Naive B cell (primary cell): ENCODE measurements at regions not wholly inside any gene's neighbourhood (a gene's known extent, or its start where the extent isn't known, plus 50 kb on each side); places are given as distances from the start of the nearest gene placed in this dataset.

Experiments
- ATAC-seq, 2 donors: fragments of 150-1000 bp; cut with Tn5 transposase; 2 replicates each; pipeline ENCODE4 v1.10.0; 2021; ENCODE audit warnings: low read depth in 2 of 2, mild to moderate bottlenecking in 2 of 2, moderate library complexity in 2 of 2
- DNase-seq: peaks from one replicate; pipeline ENCODE4 v3.0.0; 2022
- H3K27ac Mint-ChIP-seq, 6 donors: one replicate each; pipeline ENCODE4 v1.8.0; 2020 to 2022; ENCODE audit warnings: mild to moderate bottlenecking in 6 of 6, mixed read lengths in 6 of 6, moderate library complexity in 5 of 6, inconsistent platforms in 2 of 6
- H3K27me3 Mint-ChIP-seq, 3 donors: one replicate each; pipeline ENCODE4 v1.8.0; 2021 to 2022; ENCODE audit warnings: mixed read lengths in 3 of 3, mild to moderate bottlenecking in 1 of 3
- H3K36me3 Mint-ChIP-seq, 2 donors: one replicate each; pipeline ENCODE4 v1.8.0; 2020 to 2022; ENCODE audit warnings: mixed read lengths in 2 of 2, inconsistent platforms in 1 of 2, mild to moderate bottlenecking in 1 of 2
- H3K4me1 Mint-ChIP-seq, 3 donors: one replicate each; pipeline ENCODE4 v1.8.0; 2020 to 2022; ENCODE audit warnings: mixed read lengths in 3 of 3, inconsistent platforms in 1 of 3, mild to moderate bottlenecking in 1 of 3, moderate library complexity in 1 of 3
- H3K4me3 Mint-ChIP-seq, 8 donors: one replicate each; pipeline ENCODE4 v1.8.0; 2020 to 2022; ENCODE audit warnings: mild to moderate bottlenecking in 8 of 8, mixed read lengths in 8 of 8, moderate library complexity in 8 of 8, inconsistent platforms in 2 of 8
- H3K9me3 Mint-ChIP-seq, 7 donors: one replicate each; pipeline ENCODE4 v1.8.0; 2020 to 2022; ENCODE audit warnings: mixed read lengths in 7 of 7, mild to moderate bottlenecking in 5 of 7, inconsistent platforms in 2 of 7, moderate library complexity in 1 of 7

- H3K27me3 Mint-ChIP-seq: no peaks in the 10 kb centered on the region
- DNase-seq (no peak), ATAC-seq (no peak)
- no peaks in the 10 kb centered on the region for H3K4me1 Mint-ChIP-seq
- H3K4me3 Mint-ChIP-seq: no peak overlapping the region
- peaks cover 0 to 10% (median 6%) of the 10 kb centered on the region in 7 donors for H3K9me3 Mint-ChIP-seq
- H3K36me3 Mint-ChIP-seq: no peaks in the 10 kb centered on the region
- H3K27ac Mint-ChIP-seq: no peak overlapping the region
Measured at GRCh38 chr12:126602612-126603011, 1537.4 kb downstream of the AACS start.

- Mint-ChIP-seq H3K36me3 (no peaks in the 10 kb centered on the region), H3K27me3 (no peaks in the 10 kb centered on the region), H3K4me3 (no peak overlapping the region), H3K27ac (no peak overlapping the region), H3K9me3 (peaks cover 0 to 9% (median 6%) of the 10 kb centered on the region in 7 donors), H3K4me1 (no peaks in the 10 kb centered on the region)
- no peak for ATAC-seq
- DNase-seq: no peak
Measured at GRCh38 chr12:126607157-126607556, 1541.9 kb downstream of the AACS start.

- H3K36me3 Mint-ChIP-seq: no peaks in the 10 kb centered on the region
- ATAC-seq: no peak
- no peak overlapping the region for H3K27ac Mint-ChIP-seq
- H3K4me3 Mint-ChIP-seq: peak overlapping the region in 1 of 8 donors; percentile 54
- peaks cover 0 to 15% (median 8%) of the 10 kb centered on the region in 7 donors for H3K9me3 Mint-ChIP-seq
- H3K27me3 Mint-ChIP-seq: no peaks in the 10 kb centered on the region
- H3K4me1 Mint-ChIP-seq: no peaks in the 10 kb centered on the region
- DNase-seq: no peak
Measured at GRCh38 chr12:126607867-126608266, 1542.6 kb downstream of the AACS start.

- ATAC-seq (no peak), DNase-seq (no peak)
- H3K4me3 Mint-ChIP-seq: no peak overlapping the region
- peaks cover 4 to 20% (median 14%) of the 10 kb centered on the region in 7 donors for H3K9me3 Mint-ChIP-seq
- no peaks in the 10 kb centered on the region for H3K36me3 Mint-ChIP-seq
- H3K4me1 Mint-ChIP-seq: no peaks in the 10 kb centered on the region
- no peak overlapping the region for H3K27ac Mint-ChIP-seq
- H3K27me3 Mint-ChIP-seq: no peaks in the 10 kb centered on the region
Measured at GRCh38 chr12:126608607-126609175, 1543.5 kb downstream of the AACS start.

- no peak for ATAC-seq
- Mint-ChIP-seq H3K4me3 (no peak overlapping the region), H3K36me3 (no peaks in the 10 kb centered on the region), H3K9me3 (peaks cover 12 to 51% (median 23%) of the 10 kb centered on the region in 7 donors), H3K27me3 (no peaks in the 10 kb centered on the region), H3K4me1 (no peaks in the 10 kb centered on the region), H3K27ac (no peak overlapping the region)
- DNase-seq: no peak
Measured at GRCh38 chr12:126616441-126616840, 1551.2 kb downstream of the AACS start.

GRCh38 chr12:126617312-126617711 is 1552.1 kb downstream of the AACS start:
- Mint-ChIP-seq H3K36me3 (no peaks in the 10 kb centered on the region), H3K4me3 (no peak overlapping the region), H3K9me3 (peaks cover 12 to 42% (median 20%) of the 10 kb centered on the region in 7 donors), H3K27me3 (no peaks in the 10 kb centered on the region), H3K27ac (no peak overlapping the region), H3K4me1 (no peaks in the 10 kb centered on the region)
- ATAC-seq (no peak), DNase-seq (no peak)

- H3K4me3 Mint-ChIP-seq: no peak overlapping the region
- no peak for DNase-seq
- no peaks in the 10 kb centered on the region for H3K36me3 Mint-ChIP-seq
- no peak overlapping the region for H3K27ac Mint-ChIP-seq
- peaks cover 0 to 8% (median 4%) of the 10 kb centered on the region in 7 donors for H3K9me3 Mint-ChIP-seq
- no peaks in the 10 kb centered on the region for H3K4me1 Mint-ChIP-seq
- no peak for ATAC-seq
- no peaks in the 10 kb centered on the region for H3K27me3 Mint-ChIP-seq
Measured at GRCh38 chr12:126627596-126627995, 1562.4 kb downstream of the AACS start.

- H3K9me3 Mint-ChIP-seq: peaks cover 12 to 38% (median 17%) of the 10 kb centered on the region in 7 donors
- ATAC-seq (no peak), DNase-seq (no peak)
- no peaks in the 10 kb centered on the region for H3K36me3 Mint-ChIP-seq
- no peaks in the 10 kb centered on the region for H3K27me3 Mint-ChIP-seq
- no peaks in the 10 kb centered on the region for H3K4me1 Mint-ChIP-seq
- H3K4me3 Mint-ChIP-seq: no peak overlapping the region
- peak overlapping the region in 1 of 6 donors; percentile 29 for H3K27ac Mint-ChIP-seq
Measured at GRCh38 chr12:126636821-126637220, 1571.6 kb downstream of the AACS start.

GRCh38 chr12:126644236-126645020 is 1579.2 kb downstream of the AACS start:
- H3K36me3 Mint-ChIP-seq: no peaks in the 10 kb centered on the region
- no peaks in the 10 kb centered on the region for H3K4me1 Mint-ChIP-seq
- no peak for DNase-seq
- ATAC-seq: no peak
- H3K9me3 Mint-ChIP-seq: peaks cover 11 to 30% (median 18%) of the 10 kb centered on the region in 7 donors
- H3K27ac Mint-ChIP-seq: peak overlapping the region in 1 of 6 donors; percentile 50
- no peak overlapping the region for H3K4me3 Mint-ChIP-seq
- H3K27me3 Mint-ChIP-seq: no peaks in the 10 kb centered on the region

GRCh38 chr12:126648074-126648473 is 1582.8 kb downstream of the AACS start:
- ATAC-seq (no peak), DNase-seq (no peak)
- Mint-ChIP-seq H3K4me1 (no peaks in the 10 kb centered on the region), H3K27me3 (no peaks in the 10 kb centered on the region), H3K4me3 (no peak overlapping the region), H3K36me3 (no peaks in the 10 kb centered on the region), H3K27ac (no peak overlapping the region), H3K9me3 (peaks cover 3 to 10% (median 8%) of the 10 kb centered on the region in 7 donors)

GRCh38 chr12:126651133-126651532 is 1585.9 kb downstream of the AACS start:
- peaks cover 0 to 9% (median 3%) of the 10 kb centered on the region in 7 donors for H3K9me3 Mint-ChIP-seq
- H3K4me1 Mint-ChIP-seq: no peaks in the 10 kb centered on the region
- H3K36me3 Mint-ChIP-seq: no peaks in the 10 kb centered on the region
- DNase-seq (no peak), ATAC-seq (no peak)
- no peak overlapping the region for H3K27ac Mint-ChIP-seq
- no peak overlapping the region for H3K4me3 Mint-ChIP-seq
- no peaks in the 10 kb centered on the region for H3K27me3 Mint-ChIP-seq

- peaks cover 3 to 31% (median 14%) of the 10 kb centered on the region in 7 donors for H3K9me3 Mint-ChIP-seq
- no peaks in the 10 kb centered on the region for H3K4me1 Mint-ChIP-seq
- H3K27ac Mint-ChIP-seq: no peak overlapping the region
- no peak for DNase-seq
- ATAC-seq: no peak
- no peaks in the 10 kb centered on the region for H3K27me3 Mint-ChIP-seq
- H3K4me3 Mint-ChIP-seq: no peak overlapping the region
- H3K36me3 Mint-ChIP-seq: peaks cover 0 to 7% of the 10 kb centered on the region in 2 donors
Measured at GRCh38 chr12:126663304-126664094, 1598.3 kb downstream of the AACS start.

GRCh38 chr12:126667339-126667738 is 1599.6 kb upstream of the TMEM132C start:
- no peak for DNase-seq
- H3K36me3 Mint-ChIP-seq: no peaks in the 10 kb centered on the region
- H3K27me3 Mint-ChIP-seq: no peaks in the 10 kb centered on the region
- ATAC-seq: no peak
- H3K27ac Mint-ChIP-seq: no peak overlapping the region
- no peak overlapping the region for H3K4me3 Mint-ChIP-seq
- H3K9me3 Mint-ChIP-seq: peaks cover 2 to 18% (median 7%) of the 10 kb centered on the region in 7 donors
- no peaks in the 10 kb centered on the region for H3K4me1 Mint-ChIP-seq
